ENCODE measurements at regions not wholly inside any gene's neighbourhood (a gene's known extent, or its start where the extent isn't known, plus 50 kb on each side); places are given as distances from the start of the nearest gene placed in this dataset.

GRCh38 chr15:69978603-69979002, 119.1 kb downstream of the TLE3 start:
- 82% methylated on average over 7 of the region's 7 CpGs for WGBS
- Histone ChIP-seq H3K9me3 (no peaks in the 10 kb centered on the region), H3K36me3 (no peaks in the 10 kb centered on the region), H3K4me1 (replicated peaks) (no peaks in the 10 kb centered on the region), H3K4me3 (no peak overlapping the region), H3K27me3 (replicated peaks; ENCODE audit: insufficient read depth) (no peaks in the 10 kb centered on the region), H3K27ac (no peak overlapping the region)
- DNase-seq (ENCODE audit: low spot score), result no peak
- no peak for TF ChIP-seq POLR2AphosphoS5 (IDR thresholded peaks at IDR 0.05)
- TF ChIP-seq POLR2A (IDR thresholded peaks at IDR 0.05), result no peak
- no peak for TF ChIP-seq CTCF (IDR thresholded peaks at IDR 0.05)
- intact Hi-C loops (cut with DNase I), result no loop called here

DNA sequence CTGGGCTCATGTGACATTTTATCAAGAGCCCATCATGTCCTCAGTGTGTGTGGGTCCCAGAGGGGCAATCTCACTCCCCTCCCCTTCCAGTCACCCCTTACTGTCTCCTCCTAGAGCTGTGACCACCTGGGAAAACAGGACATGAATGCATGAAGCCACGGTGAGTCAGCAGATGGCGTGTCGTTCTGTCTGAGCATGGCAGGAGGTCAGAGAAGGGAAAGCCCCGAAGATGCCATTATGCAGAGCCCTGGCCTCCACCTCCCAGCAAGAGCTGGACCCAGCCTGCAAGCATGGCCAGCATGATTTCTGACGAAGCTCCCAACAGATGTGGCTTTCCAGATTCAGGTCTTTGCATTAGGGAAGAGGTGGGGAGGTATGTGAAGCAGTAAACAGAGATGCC, 118.5 kb downstream of the TLE3 start:
- Histone ChIP-seq H3K27me3 (replicated peaks; ENCODE audit: insufficient read depth) (no peaks in the 10 kb centered on the region), H3K27ac (no peak overlapping the region), H3K4me3 (no peak overlapping the region), H3K9me3 (no peaks in the 10 kb centered on the region), H3K36me3 (no peaks in the 10 kb centered on the region), H3K4me1 (replicated peaks) (no peaks in the 10 kb centered on the region)
- 28% methylated on average over 5 of the region's 5 CpGs for WGBS
- intact Hi-C loops (cut with DNase I), result no loop called here
- no peak for DNase-seq (ENCODE audit: low spot score)
- TF ChIP-seq CTCF (IDR thresholded peaks at IDR 0.05) (no peak), POLR2A (IDR thresholded peaks at IDR 0.05) (no peak), POLR2AphosphoS5 (IDR thresholded peaks at IDR 0.05) (no peak)

DNA sequence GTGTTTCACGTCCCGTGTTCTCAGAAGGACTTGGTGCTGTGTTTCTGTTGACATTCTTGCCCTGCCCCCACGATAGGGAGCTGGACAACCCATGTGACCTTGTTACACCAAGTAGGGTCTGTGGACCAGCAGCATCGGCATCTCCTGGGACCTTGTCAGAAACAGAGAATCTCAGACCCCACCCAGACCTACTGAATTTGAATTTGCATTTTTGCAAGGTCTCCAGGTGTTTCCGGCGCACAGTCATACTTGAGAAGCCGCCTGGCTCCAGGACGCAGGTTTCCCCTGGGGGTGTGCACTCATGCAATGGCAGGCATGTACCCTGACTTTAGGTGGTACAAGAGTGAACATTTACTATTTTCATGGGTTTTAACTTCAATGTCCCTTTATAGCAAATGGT, 117.9 kb downstream of the TLE3 start:
- 82% methylated on average over 8 of the region's 8 CpGs for WGBS
- intact Hi-C loops (cut with DNase I), result no loop called here
- Histone ChIP-seq H3K4me3 (no peak overlapping the region), H3K27ac (no peak overlapping the region), H3K4me1 (replicated peaks) (no peaks in the 10 kb centered on the region), H3K9me3 (no peaks in the 10 kb centered on the region), H3K36me3 (no peaks in the 10 kb centered on the region), H3K27me3 (replicated peaks; ENCODE audit: insufficient read depth) (no peaks in the 10 kb centered on the region)
- DNase-seq (ENCODE audit: low spot score), result no peak
- TF ChIP-seq POLR2AphosphoS5 (IDR thresholded peaks at IDR 0.05) (no peak), CTCF (IDR thresholded peaks at IDR 0.05) (no peak), POLR2A (IDR thresholded peaks at IDR 0.05) (no peak)

- no peaks in the 10 kb centered on the region for H3K9me3 ChIP-seq
- intact Hi-C loops (cut with DNase I), result no loop called here
- WGBS, result 71% methylated on average over 7 of the region's 7 CpGs
- H3K27ac ChIP-seq, result no peak overlapping the region
- TF ChIP-seq CTCF (IDR thresholded peaks at IDR 0.05), result no peak
- TF ChIP-seq POLR2A (IDR thresholded peaks at IDR 0.05), result no peak
- no peak for TF ChIP-seq POLR2AphosphoS5 (IDR thresholded peaks at IDR 0.05)
- H3K4me1 ChIP-seq (replicated peaks), result no peaks in the 10 kb centered on the region
- H3K36me3 ChIP-seq, result no peaks in the 10 kb centered on the region
- H3K4me3 ChIP-seq, result no peak overlapping the region
- no peak for DNase-seq (ENCODE audit: low spot score)
- no peaks in the 10 kb centered on the region for H3K27me3 ChIP-seq (replicated peaks; ENCODE audit: insufficient read depth)
Observed at GRCh38 chr15:69980341-69981059, 117.2 kb downstream of the TLE3 start.

DNA sequence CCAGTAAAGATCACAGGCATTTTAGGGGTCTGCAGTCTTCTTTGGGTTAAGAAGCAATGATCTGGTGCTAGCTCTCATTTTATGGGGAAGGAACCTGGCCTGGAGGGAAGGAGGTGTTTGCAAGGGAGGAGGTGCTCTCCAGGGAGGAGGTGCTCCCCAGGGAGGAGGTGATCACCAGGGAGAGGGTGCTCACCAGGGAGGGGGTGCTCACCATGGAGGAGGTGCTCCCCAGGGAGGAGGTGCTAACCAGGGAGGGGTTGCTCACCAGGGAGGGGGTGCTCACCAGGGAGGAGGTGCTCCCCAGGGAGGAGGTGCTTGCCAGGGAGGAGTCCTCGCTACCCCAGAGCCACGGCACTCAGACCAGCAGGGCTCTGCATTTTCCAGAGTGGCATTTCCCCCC, 115.7 kb downstream of the TLE3 start:
- intact Hi-C loops (cut with DNase I), result no loop called here
- no peaks in the 10 kb centered on the region for H3K4me1 ChIP-seq (replicated peaks)
- no peaks in the 10 kb centered on the region for H3K9me3 ChIP-seq
- TF ChIP-seq POLR2AphosphoS5 (IDR thresholded peaks at IDR 0.05), result no peak
- no peak for TF ChIP-seq CTCF (IDR thresholded peaks at IDR 0.05)
- TF ChIP-seq POLR2A (IDR thresholded peaks at IDR 0.05), result no peak
- no peak for DNase-seq (ENCODE audit: low spot score)
- H3K36me3 ChIP-seq, result no peaks in the 10 kb centered on the region
- H3K4me3 ChIP-seq, result no peak overlapping the region
- WGBS, result 76% methylated on average over 2 of the region's 2 CpGs
- H3K27me3 ChIP-seq (replicated peaks; ENCODE audit: insufficient read depth), result no peaks in the 10 kb centered on the region
- no peak overlapping the region for H3K27ac ChIP-seq

All from prostate gland (tissue), 2 donors.